ENCODE measurements at regions not wholly inside any gene's neighbourhood (a gene's known extent, or its start where the extent isn't known, plus 50 kb on each side); places are given as distances from the start of the nearest gene placed in this dataset.

- H3K27me3 ChIP-seq (ENCODE audit: insufficient read depth, low read length): no peaks in the 10 kb centered on the region
- no peak overlapping the region for H2AK5ac ChIP-seq (ENCODE audit: insufficient read length, low read length)
- H3K79me1 ChIP-seq (ENCODE audit: insufficient read depth, low read depth, low read length, poor library complexity, severe bottlenecking): no peaks in the 10 kb centered on the region
- H2BK15ac ChIP-seq (ENCODE audit: low read depth, low read length): no peak overlapping the region
- H4K8ac ChIP-seq (replicated peaks; ENCODE audit: insufficient read length, low read depth, low read length): no peak overlapping the region
- TF ChIP-seq, protein P1, sequence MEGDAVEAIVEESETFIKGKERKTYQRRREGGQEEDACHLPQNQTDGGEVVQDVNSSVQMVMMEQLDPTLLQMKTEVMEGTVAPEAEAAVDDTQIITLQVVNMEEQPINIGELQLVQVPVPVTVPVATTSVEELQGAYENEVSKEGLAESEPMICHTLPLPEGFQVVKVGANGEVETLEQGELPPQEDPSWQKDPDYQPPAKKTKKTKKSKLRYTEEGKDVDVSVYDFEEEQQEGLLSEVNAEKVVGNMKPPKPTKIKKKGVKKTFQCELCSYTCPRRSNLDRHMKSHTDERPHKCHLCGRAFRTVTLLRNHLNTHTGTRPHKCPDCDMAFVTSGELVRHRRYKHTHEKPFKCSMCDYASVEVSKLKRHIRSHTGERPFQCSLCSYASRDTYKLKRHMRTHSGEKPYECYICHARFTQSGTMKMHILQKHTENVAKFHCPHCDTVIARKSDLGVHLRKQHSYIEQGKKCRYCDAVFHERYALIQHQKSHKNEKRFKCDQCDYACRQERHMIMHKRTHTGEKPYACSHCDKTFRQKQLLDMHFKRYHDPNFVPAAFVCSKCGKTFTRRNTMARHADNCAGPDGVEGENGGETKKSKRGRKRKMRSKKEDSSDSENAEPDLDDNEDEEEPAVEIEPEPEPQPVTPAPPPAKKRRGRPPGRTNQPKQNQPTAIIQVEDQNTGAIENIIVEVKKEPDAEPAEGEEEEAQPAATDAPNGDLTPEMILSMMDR (conservative IDR thresholded peaks at IDR 0.05): no peak; the same call in 1 of the 3 replicates
- no peak overlapping the region for H3K4ac ChIP-seq (ENCODE audit: low read depth, low read length)
- H3K4me2 ChIP-seq (ENCODE audit: insufficient read depth, insufficient read length, low read length): no peak overlapping the region
- H2BK20ac ChIP-seq (ENCODE audit: low read depth, low read length, poor library complexity, severe bottlenecking): no peak overlapping the region
- no peak overlapping the region for H3K56ac ChIP-seq (ENCODE audit: insufficient read length, low read depth, low read length)
- Mint-ChIP-seq H3K9me3 (no peaks in the 10 kb centered on the region), H3K36me3 (ENCODE audit: insufficient read depth in 1 of 3, low read depth in 3 of 3) (no peaks in the 10 kb centered on the region), H3K27me3 (ENCODE audit: low read depth) (no peaks in the 10 kb centered on the region), H3K27ac (no peak overlapping the region), H3K4me1 (peaks cover 7 to 9% of the 10 kb centered on the region in 2 experiments), H3K4me3 (no peak overlapping the region)
- no peaks in the 10 kb centered on the region for H3K9me3 ChIP-seq (ENCODE audit: control insufficient read depth, low read depth, low read length)
- H3K4me1 ChIP-seq (ENCODE audit: insufficient read depth, low read length): no peaks in the 10 kb centered on the region; the same call in 1 of the 2 replicates
- WGBS (ENCODE audit: extremely low coverage, insufficient read length, low lambda C conversion rate): no CpG with 5 or more reads among the region's 1 CpG
- H2AFZ ChIP-seq (ENCODE audit: low read length): no peak overlapping the region
- no peak overlapping the region for H3K23ac ChIP-seq (ENCODE audit: insufficient read length, low read depth, low read length)
- H4K91ac ChIP-seq (ENCODE audit: insufficient read length, low read depth, low read length): no peak overlapping the region
- H3T11ph ChIP-seq (ENCODE audit: low read length): no peak overlapping the region
- no peak for DNase-seq
- no peaks in the 10 kb centered on the region for H4K20me1 ChIP-seq (ENCODE audit: control insufficient read depth, insufficient read depth, insufficient read length)
- no peak overlapping the region for H3K18ac ChIP-seq (ENCODE audit: insufficient read length, low read depth, low read length)
- H3K27ac ChIP-seq (ENCODE audit: insufficient read length, low read depth, low read length): no peak overlapping the region
- H3K9ac ChIP-seq (ENCODE audit: extremely low read depth, insufficient read length, low read length): no peak overlapping the region
- no peak overlapping the region for H2BK12ac ChIP-seq (ENCODE audit: insufficient read length, low read depth, low read length)
- H2BK5ac ChIP-seq (ENCODE audit: insufficient read length, low read length): no peak overlapping the region
- no peak overlapping the region for H3K14ac ChIP-seq (ENCODE audit: insufficient read depth, low read length)
- H4K5ac ChIP-seq (ENCODE audit: insufficient read length, low read depth, low read length): no peak overlapping the region
- H3K23me2 ChIP-seq (ENCODE audit: insufficient read length, low read depth, low read length, poor library complexity, severe bottlenecking): no peaks in the 10 kb centered on the region
- no peaks in the 10 kb centered on the region for H3K79me2 ChIP-seq (ENCODE audit: insufficient read depth, low read length)
- no peak overlapping the region for H2BK120ac ChIP-seq (ENCODE audit: low read depth, low read length, poor library complexity, severe bottlenecking)
Observed at GRCh38 chr12:127025545-127025944, 1241.4 kb upstream of the TMEM132C start.

All from H9 (cell line).